Panc1 (cell line): ENCODE measurements at regions not wholly inside any gene's neighbourhood (a gene's known extent, or its start where the extent isn't known, plus 50 kb on each side); places are given as distances from the start of the nearest gene placed in this dataset.

ENCODE experiments used
- POLR2AphosphoS5 ChIP-seq: IDR thresholded peaks from 2 replicates; pipeline ENCODE4 v1.6.1; 2012; ENCODE audit warnings: mild to moderate bottlenecking, low read depth, low read length, moderate library complexity
- TCF7L2 ChIP-seq: IDR thresholded peaks from 2 replicates; pipeline ENCODE4 v1.6.1; 2011; ENCODE audit warnings: mild to moderate bottlenecking, low read depth, low read length, inconsistent platforms
- TF ChIP-seq, protein P1 (sequence below), 2 experiments: IDR thresholded peaks; 2 replicates each; pipeline ENCODE4 v1.6.1; 2011 to 2012; ENCODE audit warnings: low read depth in 2 of 2, control low read depth in 1 of 2, low read length in 1 of 2, mild to moderate bottlenecking in 1 of 2, moderate library complexity in 1 of 2; ENCODE audit not compliant: insufficient read depth in 1 of 2
- TF ChIP-seq, protein P2 (sequence below): fragments of 450-650 bp; IDR thresholded peaks from 2 replicates; pipeline ENCODE4 v1.5.1; 2017; ENCODE audit warnings: mild to moderate bottlenecking

DNA sequence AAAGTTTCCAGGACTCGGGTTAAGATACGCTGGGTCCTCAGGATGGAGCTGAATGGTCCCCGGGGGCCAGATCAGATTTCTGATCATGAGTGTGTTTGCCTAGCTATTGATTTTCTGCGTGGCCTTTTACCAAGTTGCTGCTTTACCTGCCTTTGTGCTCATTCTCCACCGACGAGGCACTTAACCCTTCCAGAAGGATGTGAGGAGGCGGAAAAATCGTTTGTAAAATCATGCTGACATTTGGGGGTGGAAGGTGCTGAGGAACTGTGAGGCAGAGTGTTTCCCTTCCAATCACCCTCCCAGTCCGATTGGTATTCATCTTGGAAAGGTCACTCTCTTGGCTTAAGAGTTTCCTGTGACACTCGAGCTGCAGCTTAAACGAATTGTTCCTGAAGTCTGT is 337.1 kb upstream of the KAZN start:
- TF ChIP-seq, protein P1, sequence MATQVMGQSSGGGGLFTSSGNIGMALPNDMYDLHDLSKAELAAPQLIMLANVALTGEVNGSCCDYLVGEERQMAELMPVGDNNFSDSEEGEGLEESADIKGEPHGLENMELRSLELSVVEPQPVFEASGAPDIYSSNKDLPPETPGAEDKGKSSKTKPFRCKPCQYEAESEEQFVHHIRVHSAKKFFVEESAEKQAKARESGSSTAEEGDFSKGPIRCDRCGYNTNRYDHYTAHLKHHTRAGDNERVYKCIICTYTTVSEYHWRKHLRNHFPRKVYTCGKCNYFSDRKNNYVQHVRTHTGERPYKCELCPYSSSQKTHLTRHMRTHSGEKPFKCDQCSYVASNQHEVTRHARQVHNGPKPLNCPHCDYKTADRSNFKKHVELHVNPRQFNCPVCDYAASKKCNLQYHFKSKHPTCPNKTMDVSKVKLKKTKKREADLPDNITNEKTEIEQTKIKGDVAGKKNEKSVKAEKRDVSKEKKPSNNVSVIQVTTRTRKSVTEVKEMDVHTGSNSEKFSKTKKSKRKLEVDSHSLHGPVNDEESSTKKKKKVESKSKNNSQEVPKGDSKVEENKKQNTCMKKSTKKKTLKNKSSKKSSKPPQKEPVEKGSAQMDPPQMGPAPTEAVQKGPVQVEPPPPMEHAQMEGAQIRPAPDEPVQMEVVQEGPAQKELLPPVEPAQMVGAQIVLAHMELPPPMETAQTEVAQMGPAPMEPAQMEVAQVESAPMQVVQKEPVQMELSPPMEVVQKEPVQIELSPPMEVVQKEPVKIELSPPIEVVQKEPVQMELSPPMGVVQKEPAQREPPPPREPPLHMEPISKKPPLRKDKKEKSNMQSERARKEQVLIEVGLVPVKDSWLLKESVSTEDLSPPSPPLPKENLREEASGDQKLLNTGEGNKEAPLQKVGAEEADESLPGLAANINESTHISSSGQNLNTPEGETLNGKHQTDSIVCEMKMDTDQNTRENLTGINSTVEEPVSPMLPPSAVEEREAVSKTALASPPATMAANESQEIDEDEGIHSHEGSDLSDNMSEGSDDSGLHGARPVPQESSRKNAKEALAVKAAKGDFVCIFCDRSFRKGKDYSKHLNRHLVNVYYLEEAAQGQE (IDR thresholded peaks at IDR 0.05; ENCODE audit: insufficient read depth in 1 of 2, low read depth in 2 of 2, low read length in 1 of 2), result no peak
- TF ChIP-seq, protein P2, sequence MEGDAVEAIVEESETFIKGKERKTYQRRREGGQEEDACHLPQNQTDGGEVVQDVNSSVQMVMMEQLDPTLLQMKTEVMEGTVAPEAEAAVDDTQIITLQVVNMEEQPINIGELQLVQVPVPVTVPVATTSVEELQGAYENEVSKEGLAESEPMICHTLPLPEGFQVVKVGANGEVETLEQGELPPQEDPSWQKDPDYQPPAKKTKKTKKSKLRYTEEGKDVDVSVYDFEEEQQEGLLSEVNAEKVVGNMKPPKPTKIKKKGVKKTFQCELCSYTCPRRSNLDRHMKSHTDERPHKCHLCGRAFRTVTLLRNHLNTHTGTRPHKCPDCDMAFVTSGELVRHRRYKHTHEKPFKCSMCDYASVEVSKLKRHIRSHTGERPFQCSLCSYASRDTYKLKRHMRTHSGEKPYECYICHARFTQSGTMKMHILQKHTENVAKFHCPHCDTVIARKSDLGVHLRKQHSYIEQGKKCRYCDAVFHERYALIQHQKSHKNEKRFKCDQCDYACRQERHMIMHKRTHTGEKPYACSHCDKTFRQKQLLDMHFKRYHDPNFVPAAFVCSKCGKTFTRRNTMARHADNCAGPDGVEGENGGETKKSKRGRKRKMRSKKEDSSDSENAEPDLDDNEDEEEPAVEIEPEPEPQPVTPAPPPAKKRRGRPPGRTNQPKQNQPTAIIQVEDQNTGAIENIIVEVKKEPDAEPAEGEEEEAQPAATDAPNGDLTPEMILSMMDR, result no peak
- TF ChIP-seq POLR2AphosphoS5 (no peak), TCF7L2 (no peak)
